GM12875 (cell line): ENCODE measurements at regions not wholly inside any gene's neighbourhood (a gene's known extent, or its start where the extent isn't known, plus 50 kb on each side); places are given as distances from the start of the nearest gene placed in this dataset.
"Not testable (repeated sequence)": the region's sequence is repeated elsewhere in the genome, so short reads cannot be mapped to it uniquely, and the experiment has no call there.

Source experiments
- H3K4me3 ChIP-seq: one replicate; pipeline ENCODE4 v1.5.1; 2011; ENCODE audit warnings: low read depth, low read length, control low read depth
- TF ChIP-seq, protein P1 (sequence below): IDR thresholded peaks from 2 replicates; pipeline ENCODE4 v1.5.1; 2011; ENCODE audit warnings: low read depth, mild to moderate bottlenecking, control low read depth, inconsistent platforms, low read length, moderate library complexity, borderline replicate concordance; ENCODE audit not compliant: insufficient read depth

GRCh38 chrX:140425712-140426395, 79.0 kb downstream of the SOX3 start:
- no peak overlapping the region for H3K4me3 ChIP-seq
- TF ChIP-seq, protein P1, sequence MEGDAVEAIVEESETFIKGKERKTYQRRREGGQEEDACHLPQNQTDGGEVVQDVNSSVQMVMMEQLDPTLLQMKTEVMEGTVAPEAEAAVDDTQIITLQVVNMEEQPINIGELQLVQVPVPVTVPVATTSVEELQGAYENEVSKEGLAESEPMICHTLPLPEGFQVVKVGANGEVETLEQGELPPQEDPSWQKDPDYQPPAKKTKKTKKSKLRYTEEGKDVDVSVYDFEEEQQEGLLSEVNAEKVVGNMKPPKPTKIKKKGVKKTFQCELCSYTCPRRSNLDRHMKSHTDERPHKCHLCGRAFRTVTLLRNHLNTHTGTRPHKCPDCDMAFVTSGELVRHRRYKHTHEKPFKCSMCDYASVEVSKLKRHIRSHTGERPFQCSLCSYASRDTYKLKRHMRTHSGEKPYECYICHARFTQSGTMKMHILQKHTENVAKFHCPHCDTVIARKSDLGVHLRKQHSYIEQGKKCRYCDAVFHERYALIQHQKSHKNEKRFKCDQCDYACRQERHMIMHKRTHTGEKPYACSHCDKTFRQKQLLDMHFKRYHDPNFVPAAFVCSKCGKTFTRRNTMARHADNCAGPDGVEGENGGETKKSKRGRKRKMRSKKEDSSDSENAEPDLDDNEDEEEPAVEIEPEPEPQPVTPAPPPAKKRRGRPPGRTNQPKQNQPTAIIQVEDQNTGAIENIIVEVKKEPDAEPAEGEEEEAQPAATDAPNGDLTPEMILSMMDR = no peak

GRCh38 chrX:140422501-140422900, 82.4 kb downstream of the SOX3 start:
- TF ChIP-seq, protein P1 = no peak

GRCh38 chrX:140402131-140402530, 102.7 kb downstream of the SOX3 start:
- H3K4me3 ChIP-seq = not testable (repeated sequence)

More at GRCh38 chrX:140422501-140422900, 82.4 kb downstream of the SOX3 start:
- no peak overlapping the region for H3K4me3 ChIP-seq

- H3K4me3 ChIP-seq = not testable (repeated sequence)
These were observed 108.5 kb downstream of the SOX3 start for GRCh38 chrX:140396326-140396725.

GRCh38 chrX:140393507-140393906, 111.4 kb downstream of the SOX3 start:
- TF ChIP-seq, protein P1 = no peak
- H3K4me3 ChIP-seq = no peak overlapping the region

DNA sequence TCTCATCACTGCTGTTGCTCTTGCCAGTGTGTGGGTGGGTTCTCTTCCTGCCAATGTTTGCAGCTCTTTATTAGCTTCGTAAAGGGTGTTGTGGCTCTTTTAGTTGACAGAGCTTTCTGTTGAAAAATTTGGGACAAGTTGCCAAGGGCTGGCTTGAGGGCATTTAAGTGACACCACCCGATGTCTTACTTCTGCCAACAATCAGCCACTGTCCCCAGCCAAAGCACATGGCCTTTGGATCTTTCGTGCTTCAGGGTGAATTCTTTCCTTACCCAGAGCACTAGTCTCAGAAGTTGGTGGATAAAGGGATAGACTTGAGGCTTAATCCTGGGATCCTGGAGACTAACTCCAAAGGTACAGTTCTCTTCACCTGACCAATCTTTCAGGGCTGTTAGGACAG, 113.6 kb downstream of the SOX3 start:
- H3K4me3 ChIP-seq = no peak overlapping the region
- TF ChIP-seq, protein P1 = no peak

- TF ChIP-seq, protein P1 = no peak
- H3K4me3 ChIP-seq = no peak overlapping the region
These were observed 115.5 kb downstream of the SOX3 start for GRCh38 chrX:140389331-140389730.

DNA sequence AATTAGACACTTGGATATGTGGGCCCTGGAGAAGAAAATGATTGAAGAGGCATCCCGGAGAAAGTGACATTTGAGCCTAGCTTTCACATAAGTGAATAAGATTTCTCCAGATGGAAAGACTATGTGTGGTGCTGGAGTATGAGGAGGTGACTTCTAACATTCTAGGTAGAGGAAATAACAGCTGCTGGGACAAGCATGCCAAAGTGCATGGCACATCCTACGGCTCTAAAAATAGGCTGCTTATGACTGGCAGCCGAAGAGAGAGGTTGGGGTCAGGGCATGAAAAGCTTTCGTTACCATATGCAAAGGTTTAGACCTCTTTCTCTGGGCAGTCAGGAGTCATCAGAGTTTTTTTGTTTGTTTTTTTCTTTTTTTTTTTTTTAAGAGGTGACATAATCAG, 142.0 kb downstream of the SOX3 start:
- TF ChIP-seq, protein P1 = no peak

More for the DNA sequence above, 142.0 kb downstream of the SOX3 start:
- H3K4me3 ChIP-seq = no peak overlapping the region
